GM12878 (cell line): ENCODE measurements at regions not wholly inside any gene's neighbourhood (a gene's known extent, or its start where the extent isn't known, plus 50 kb on each side); places are given as distances from the start of the nearest gene placed in this dataset.

Experiments
- CEBPB ChIP-seq, 2 experiments: fragments of 150-350 bp in 1 of 2; IDR thresholded peaks; 2 replicates each; pipeline ENCODE4 v1.6.1; 2012 to 2014; ENCODE audit warnings: low read depth in 2 of 2, low read length in 2 of 2, borderline replicate concordance in 1 of 2, inconsistent platforms in 1 of 2
- KDM1A ChIP-seq: fragments of 200-600 bp; sonication (generic); IDR thresholded peaks from 2 replicates; pipeline ENCODE4 v1.6.1; 2016; ENCODE audit warnings: borderline replicate concordance
- POLR2AphosphoS5 ChIP-seq: IDR thresholded peaks from 2 replicates; pipeline ENCODE4 v1.6.1; 2011; ENCODE audit warnings: mild to moderate bottlenecking, low read length, inconsistent platforms
- SP1 ChIP-seq: IDR thresholded peaks from one replicate; pipeline ENCODE4 v1.6.1; 2011; ENCODE audit warnings: low read depth, low read length
- SUPT20H ChIP-seq: IDR thresholded peaks from 2 replicates; pipeline ENCODE4 v1.6.1; 2011; ENCODE audit warnings: low read depth, mild to moderate bottlenecking, low read length, moderate library complexity, borderline replicate concordance; ENCODE audit not compliant: control insufficient read depth
- ZNF274 ChIP-seq: IDR thresholded peaks from one replicate; pipeline ENCODE4 v1.8.0; 2011; ENCODE audit not compliant: insufficient read length, insufficient read depth
- TF ChIP-seq, protein P1 (sequence below), 3 experiments: IDR thresholded peaks in 2 of 3; conservative IDR thresholded peaks in 1 of 3; 2 replicates each; pipeline ENCODE4 v1.5.1; 2011; ENCODE audit warnings: low read depth in 3 of 3, low read length in 3 of 3, mild to moderate bottlenecking in 3 of 3, control low read depth in 2 of 3, moderate library complexity in 2 of 3, inconsistent platforms in 1 of 3, mixed read lengths in 1 of 3; ENCODE audit not compliant: control insufficient read depth in 2 of 3, insufficient read depth in 1 of 3; ENCODE audit errors: extremely low read depth in 1 of 3

DNA sequence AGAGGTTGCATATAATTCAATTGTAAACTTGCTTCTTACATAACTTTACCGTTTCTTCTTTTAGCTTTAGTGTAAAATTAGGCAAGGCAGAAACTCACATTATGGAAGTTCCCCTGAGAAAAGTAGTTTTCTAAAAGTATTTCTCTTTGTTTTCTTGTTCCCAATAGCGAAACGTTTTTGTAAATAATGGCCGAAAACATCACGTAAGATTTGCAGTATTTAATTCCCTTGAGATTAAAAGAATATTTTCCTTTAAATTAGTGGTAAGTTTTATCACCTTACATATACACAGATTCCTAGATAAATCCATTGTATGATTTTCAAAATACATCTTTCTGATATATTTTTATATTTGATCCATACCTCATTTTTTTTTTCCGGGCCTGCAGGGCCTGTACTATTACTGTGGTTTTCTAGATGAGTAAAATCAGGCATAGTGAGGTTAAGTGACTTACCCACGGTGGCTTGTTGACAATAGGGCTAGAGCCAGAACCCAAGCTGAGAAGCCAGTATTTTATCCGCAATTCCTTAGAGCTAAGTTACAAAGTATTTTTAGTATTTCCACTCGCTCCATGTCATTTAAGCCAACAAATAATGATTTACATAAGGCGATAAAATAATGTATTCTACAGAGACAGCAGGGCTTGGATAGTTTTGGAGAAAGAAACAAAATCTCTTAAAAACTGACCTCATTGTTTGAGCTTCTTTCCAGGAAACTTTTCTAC lies 82.2 kb upstream of the VEGFC start:
- TF ChIP-seq KDM1A (no peak), SUPT20H (no peak), CEBPB (IDR thresholded peaks at IDR 0.05; ENCODE audit: borderline replicate concordance in 1 of 2, low read depth in 2 of 2, low read length in 2 of 2) (no peak), SP1 (no peak), POLR2AphosphoS5 (no peak), ZNF274 (no peak)
- TF ChIP-seq, protein P1, sequence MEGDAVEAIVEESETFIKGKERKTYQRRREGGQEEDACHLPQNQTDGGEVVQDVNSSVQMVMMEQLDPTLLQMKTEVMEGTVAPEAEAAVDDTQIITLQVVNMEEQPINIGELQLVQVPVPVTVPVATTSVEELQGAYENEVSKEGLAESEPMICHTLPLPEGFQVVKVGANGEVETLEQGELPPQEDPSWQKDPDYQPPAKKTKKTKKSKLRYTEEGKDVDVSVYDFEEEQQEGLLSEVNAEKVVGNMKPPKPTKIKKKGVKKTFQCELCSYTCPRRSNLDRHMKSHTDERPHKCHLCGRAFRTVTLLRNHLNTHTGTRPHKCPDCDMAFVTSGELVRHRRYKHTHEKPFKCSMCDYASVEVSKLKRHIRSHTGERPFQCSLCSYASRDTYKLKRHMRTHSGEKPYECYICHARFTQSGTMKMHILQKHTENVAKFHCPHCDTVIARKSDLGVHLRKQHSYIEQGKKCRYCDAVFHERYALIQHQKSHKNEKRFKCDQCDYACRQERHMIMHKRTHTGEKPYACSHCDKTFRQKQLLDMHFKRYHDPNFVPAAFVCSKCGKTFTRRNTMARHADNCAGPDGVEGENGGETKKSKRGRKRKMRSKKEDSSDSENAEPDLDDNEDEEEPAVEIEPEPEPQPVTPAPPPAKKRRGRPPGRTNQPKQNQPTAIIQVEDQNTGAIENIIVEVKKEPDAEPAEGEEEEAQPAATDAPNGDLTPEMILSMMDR (IDR thresholded peaks at IDR 0.05 in 2 of 3, conservative IDR thresholded peaks at IDR 0.05 in 1 of 3; ENCODE audit: control insufficient read depth in 2 of 3, extremely low read depth in 1 of 3, insufficient read depth in 1 of 3, low read depth in 3 of 3, low read length in 3 of 3): no peak
